Erythroblast (primary cell): ENCODE measurements at regions not wholly inside any gene's neighbourhood (a gene's known extent, or its start where the extent isn't known, plus 50 kb on each side); places are given as distances from the start of the nearest gene placed in this dataset.

Experiments used
- GATA1 ChIP-seq: IDR thresholded peaks from 2 replicates; pipeline ENCODE4 v1.6.1; 2011; ENCODE audit warnings: low read depth, mild to moderate bottlenecking, control low read depth, low read length, moderate library complexity
- POLR2A ChIP-seq: IDR thresholded peaks from 2 replicates; pipeline ENCODE4 v1.6.1; 2011; ENCODE audit warnings: mild to moderate bottlenecking, low read length

DNA sequence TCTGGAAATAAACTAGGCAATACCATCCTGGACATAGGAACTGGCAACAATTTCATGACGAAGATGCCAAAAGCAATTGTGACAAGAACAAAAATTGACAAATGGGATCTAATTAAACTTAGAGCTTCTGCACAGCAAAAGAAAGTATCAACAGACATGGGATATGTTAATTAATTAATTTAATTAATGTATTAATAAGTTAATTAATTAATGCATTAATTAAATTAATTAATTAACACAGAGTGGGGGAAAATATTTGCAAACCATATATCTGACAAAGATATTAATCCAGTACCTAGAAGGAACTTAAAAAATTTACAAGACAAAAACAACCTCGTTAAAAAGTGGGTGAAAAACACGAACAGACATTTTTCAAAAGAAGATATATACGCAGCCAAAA lies 83.6 kb downstream of the GCC1 start:
- TF ChIP-seq POLR2A (no peak), GATA1 (no peak)
